Upper lobe of right lung (tissue), 1 donor: ENCODE measurements at regions not wholly inside any gene's neighbourhood (a gene's known extent, or its start where the extent isn't known, plus 50 kb on each side); places are given as distances from the start of the nearest gene placed in this dataset.
A peak's percentile ranks its signal among the peaks of the same experiment; 100 is the strongest.
"Not testable (repeated sequence)": the region's sequence is repeated elsewhere in the genome, so short reads cannot be mapped to it uniquely, and the experiment has no call there.

ENCODE experiments used
- ATAC-seq: fragments of 200-7000 bp; cut with Tn5 transposase; one replicate; pipeline ENCODE4 v1.9.1; 2020; ENCODE audit warnings: mild to moderate bottlenecking, moderate library complexity
- DNase-seq: peaks from one replicate; pipeline ENCODE4 v3.0.0-alpha.2; 2020
- H3K27ac ChIP-seq: fragments of 200-600 bp; one replicate; pipeline ENCODE4 v1.8.0; 2022
- H3K27me3 ChIP-seq: fragments of 200-600 bp; one replicate; pipeline ENCODE4 v1.8.0; 2022; ENCODE audit warnings: mild to moderate bottlenecking
- H3K36me3 ChIP-seq: fragments of 200-600 bp; one replicate; pipeline ENCODE4 v1.8.0; 2022
- H3K4me1 ChIP-seq: fragments of 200-600 bp; one replicate; pipeline ENCODE4 v1.8.0; 2022
- H3K4me3 ChIP-seq: fragments of 200-600 bp; one replicate; pipeline ENCODE4 v1.8.0; 2022; ENCODE audit warnings: mild to moderate bottlenecking
- H3K9me3 ChIP-seq: fragments of 200-600 bp; one replicate; pipeline ENCODE4 v1.8.0; 2022
- intact Hi-C: fragments of 100-400 bp; cut with DNase I; formaldehyde crosslinking; loops from one replicate; pipeline ENCODE4 v1.11.0; 2022
- TF ChIP-seq, protein P1 (sequence below): fragments of 200-600 bp; IDR thresholded peaks from one replicate; pipeline ENCODE4 v1.8.0; 2022; ENCODE audit warnings: antibody characterized with exemption
- donor health status: DM: no; HTN: yes; CAD: no; lungs with severe emphysema.

DNA sequence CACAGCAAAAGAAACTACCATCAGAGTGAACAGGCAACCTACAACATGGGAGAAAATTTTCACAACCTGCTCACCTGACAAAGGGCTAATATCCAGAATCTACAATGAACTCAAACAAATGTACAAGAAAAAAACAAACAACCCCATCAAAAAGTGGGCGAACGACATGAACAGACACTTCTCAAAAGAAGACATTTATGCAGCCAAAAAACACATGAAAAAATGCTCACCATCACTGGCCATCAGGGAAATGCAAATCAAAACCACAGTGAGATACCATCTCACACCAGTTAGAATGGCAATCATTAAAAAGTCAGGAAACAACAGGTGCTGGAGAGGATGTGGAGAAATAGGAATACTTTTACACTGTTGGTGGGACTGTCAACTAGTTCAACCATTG, 207.8 kb downstream of the USP6NL start:
- H3K4me3 ChIP-seq, H3K27me3 ChIP-seq, H3K4me1 ChIP-seq, H3K9me3 ChIP-seq, DNase-seq, ATAC-seq, H3K36me3 ChIP-seq, intact Hi-C loops, H3K27ac ChIP-seq: not testable (repeated sequence)

DNA sequence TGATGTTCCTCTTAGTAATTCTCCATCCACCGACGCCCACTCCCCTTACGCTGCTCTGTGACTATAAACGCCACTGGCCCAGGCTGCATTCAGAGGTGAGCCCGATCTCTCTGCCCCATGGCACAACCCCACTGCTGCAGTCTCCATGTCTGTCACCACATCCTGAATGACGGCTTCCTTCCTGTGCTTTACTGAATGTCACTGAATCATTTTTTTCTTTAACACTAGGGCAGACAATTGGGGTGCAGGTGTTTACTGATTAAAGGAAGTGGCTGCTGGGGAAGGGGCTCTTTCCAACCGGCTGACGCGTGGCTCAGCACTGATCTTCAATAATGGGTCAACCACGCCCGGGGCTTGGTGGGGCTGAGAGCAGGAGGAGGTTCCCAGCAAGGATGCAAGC, 208.3 kb downstream of the USP6NL start:
- no peaks in the 10 kb centered on the region for H3K9me3 ChIP-seq
- DNase-seq: no peak
- no peak overlapping the region for H3K27ac ChIP-seq
- H3K4me1 ChIP-seq: no peaks in the 10 kb centered on the region
- TF ChIP-seq, protein P1, sequence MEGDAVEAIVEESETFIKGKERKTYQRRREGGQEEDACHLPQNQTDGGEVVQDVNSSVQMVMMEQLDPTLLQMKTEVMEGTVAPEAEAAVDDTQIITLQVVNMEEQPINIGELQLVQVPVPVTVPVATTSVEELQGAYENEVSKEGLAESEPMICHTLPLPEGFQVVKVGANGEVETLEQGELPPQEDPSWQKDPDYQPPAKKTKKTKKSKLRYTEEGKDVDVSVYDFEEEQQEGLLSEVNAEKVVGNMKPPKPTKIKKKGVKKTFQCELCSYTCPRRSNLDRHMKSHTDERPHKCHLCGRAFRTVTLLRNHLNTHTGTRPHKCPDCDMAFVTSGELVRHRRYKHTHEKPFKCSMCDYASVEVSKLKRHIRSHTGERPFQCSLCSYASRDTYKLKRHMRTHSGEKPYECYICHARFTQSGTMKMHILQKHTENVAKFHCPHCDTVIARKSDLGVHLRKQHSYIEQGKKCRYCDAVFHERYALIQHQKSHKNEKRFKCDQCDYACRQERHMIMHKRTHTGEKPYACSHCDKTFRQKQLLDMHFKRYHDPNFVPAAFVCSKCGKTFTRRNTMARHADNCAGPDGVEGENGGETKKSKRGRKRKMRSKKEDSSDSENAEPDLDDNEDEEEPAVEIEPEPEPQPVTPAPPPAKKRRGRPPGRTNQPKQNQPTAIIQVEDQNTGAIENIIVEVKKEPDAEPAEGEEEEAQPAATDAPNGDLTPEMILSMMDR: no peak
- H3K36me3 ChIP-seq: no peaks in the 10 kb centered on the region
- no peak overlapping the region for H3K4me3 ChIP-seq
- peak; percentile 31 for ATAC-seq
- H3K27me3 ChIP-seq: no peaks in the 10 kb centered on the region
- intact Hi-C loops: no loop called here

DNA sequence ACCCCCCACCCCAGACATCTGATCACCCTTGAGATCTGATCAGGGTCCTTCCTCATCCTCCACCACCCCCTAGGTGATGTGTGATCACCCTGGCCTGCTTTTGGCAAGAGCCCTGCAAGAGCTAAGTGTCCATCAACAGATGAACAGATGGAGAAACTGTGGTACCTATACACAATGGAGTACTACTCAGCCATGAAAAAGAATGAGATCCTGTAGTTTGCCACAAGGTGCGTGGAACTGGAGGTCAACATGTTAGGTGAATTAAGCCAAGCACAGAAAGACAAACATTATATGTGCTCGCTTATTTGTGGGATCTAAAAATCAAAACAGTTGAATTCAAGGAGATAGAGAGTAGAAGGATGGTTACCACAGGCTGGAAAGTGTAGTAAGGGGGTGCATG, 209.1 kb downstream of the USP6NL start:
- Histone ChIP-seq H3K27ac (no peak overlapping the region), H3K4me1 (no peaks in the 10 kb centered on the region), H3K9me3 (no peaks in the 10 kb centered on the region), H3K4me3 (no peak overlapping the region), H3K27me3 (no peaks in the 10 kb centered on the region), H3K36me3 (no peaks in the 10 kb centered on the region)
- ATAC-seq (no peak), DNase-seq (no peak)
- TF ChIP-seq, protein P1: no peak
- intact Hi-C loops: no loop called here

DNA sequence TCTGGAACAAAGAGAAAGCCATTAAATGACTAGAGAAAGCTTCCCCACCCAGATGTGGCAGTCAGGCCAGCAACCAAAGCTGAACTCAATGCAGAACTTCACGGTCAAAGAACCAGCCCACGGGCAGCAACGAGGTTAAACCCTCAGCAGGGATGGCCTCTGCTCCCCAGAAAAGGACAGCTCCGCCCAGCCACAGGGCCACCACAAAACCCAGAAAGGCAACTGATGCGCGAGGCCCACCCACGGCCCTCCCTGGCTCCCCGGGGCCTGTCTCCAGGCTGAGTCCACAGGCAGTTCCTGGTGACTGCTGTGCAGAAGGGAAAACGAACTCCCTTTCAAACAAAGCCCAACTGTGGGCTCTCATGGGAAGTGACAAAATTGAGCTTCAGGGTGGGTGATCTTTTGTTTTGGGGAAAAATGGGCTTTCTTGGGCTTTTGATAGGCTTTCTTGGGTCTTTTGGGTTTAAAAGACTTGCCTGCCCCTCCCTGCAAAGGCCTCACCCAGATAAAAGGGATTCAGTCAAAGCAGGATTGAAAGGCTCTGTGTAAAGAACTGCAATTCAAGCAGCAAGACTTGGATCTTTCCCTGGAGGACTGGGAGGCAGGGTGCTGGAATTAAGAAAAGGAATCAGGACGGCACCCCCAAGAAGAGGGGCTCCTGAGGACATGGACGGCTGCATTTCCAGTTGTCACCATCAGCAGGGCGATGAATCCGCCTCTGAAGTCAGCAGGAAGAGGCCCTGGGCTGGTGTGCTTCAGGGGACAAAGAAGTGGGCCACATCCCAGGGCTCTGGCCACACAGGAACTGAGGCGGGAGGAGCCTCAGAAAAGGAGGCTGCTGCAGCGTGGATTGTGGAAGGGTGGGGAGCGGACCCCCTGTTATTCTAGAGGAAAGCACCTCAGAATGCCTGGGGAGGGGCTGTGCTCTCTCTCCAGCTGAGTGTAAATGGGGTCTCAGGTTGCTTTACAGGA, 209.9 kb downstream of the USP6NL start:
- H3K27me3 ChIP-seq: no peaks in the 10 kb centered on the region
- intact Hi-C loops: no loop called here
- no peak for ATAC-seq
- no peaks in the 10 kb centered on the region for H3K36me3 ChIP-seq
- H3K4me3 ChIP-seq: no peak overlapping the region
- no peak overlapping the region for H3K27ac ChIP-seq
- DNase-seq: no peak
- no peaks in the 10 kb centered on the region for H3K9me3 ChIP-seq
- TF ChIP-seq, protein P1: no peak
- no peaks in the 10 kb centered on the region for H3K4me1 ChIP-seq

DNA sequence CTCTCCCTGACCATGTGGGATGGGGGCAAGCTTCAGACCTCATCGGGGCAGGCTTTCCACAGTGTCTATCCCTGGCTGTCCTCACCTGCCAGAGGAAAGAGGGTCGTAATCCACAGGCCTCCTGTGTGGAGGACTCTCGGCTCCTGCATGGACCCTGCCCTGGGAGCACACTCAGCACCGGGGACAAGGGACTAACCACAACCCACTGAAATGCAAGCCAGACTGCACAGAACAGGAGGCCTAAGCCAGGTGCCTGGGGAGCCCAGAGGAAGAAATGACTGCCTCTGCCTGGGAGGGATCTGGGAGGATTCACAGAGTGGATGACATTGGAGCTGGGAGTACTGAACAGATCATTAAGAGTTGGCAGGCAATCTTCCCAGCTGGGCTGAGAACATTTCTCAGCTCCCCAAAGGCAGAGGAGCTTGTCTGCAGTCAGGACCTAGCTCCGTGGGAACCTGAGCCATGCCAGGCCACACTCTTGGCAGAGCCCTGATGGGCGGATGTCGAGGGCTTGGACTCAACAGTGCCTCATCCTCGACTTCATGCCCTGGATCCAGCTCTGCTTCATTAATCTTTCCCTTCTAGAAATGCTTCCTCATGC, 213.4 kb downstream of the USP6NL start:
- Histone ChIP-seq H3K4me1 (no peaks in the 10 kb centered on the region), H3K9me3 (no peaks in the 10 kb centered on the region), H3K4me3 (no peak overlapping the region), H3K27me3 (no peaks in the 10 kb centered on the region), H3K27ac (no peak overlapping the region), H3K36me3 (no peaks in the 10 kb centered on the region)
- TF ChIP-seq, protein P1: no peak
- DNase-seq (no peak), ATAC-seq (no peak)
- intact Hi-C loops: no loop called here
